Inflammatory macrophage treated with lipopolysaccharide for 4 hours (primary cell): ENCODE measurements at regions not wholly inside any gene's neighbourhood (a gene's known extent, or its start where the extent isn't known, plus 50 kb on each side); places are given as distances from the start of the nearest gene placed in this dataset.

Experiments used
- DNase-seq: peaks from one replicate; pipeline ENCODE4 v3.0.0-alpha.2; 2020

DNA sequence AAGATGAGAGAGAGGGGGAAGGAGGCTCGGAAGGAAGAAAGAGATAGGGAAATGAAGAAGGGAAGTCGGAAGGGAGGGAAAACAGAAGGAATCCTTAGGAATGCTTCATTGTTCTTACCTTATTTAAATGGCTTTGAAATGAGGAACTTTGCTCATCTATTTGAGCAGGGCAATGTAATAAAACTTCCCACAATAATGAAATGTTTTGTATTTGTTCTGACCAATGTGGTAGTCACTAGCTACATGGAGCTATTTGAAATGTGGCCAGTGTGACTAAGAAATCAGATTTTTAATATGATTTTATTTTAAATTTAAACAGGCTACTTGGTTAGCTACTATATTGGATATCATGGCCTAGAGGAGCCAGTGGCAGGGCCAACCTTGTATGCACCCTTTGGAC, 510.6 kb downstream of the HTR7 start:
- no peak for DNase-seq

- DNase-seq = no peak
Measured at GRCh38 chr10:90350122-90350521, 507.7 kb downstream of the HTR7 start.

- DNase-seq = no peak
Measured at GRCh38 chr10:90352288-90352687, 505.6 kb downstream of the HTR7 start.

- DNase-seq = no peak
Measured at GRCh38 chr10:90354914-90355313, 502.9 kb downstream of the HTR7 start.

GRCh38 chr10:90363799-90364483, 493.9 kb downstream of the HTR7 start:
- no peak for DNase-seq

DNA sequence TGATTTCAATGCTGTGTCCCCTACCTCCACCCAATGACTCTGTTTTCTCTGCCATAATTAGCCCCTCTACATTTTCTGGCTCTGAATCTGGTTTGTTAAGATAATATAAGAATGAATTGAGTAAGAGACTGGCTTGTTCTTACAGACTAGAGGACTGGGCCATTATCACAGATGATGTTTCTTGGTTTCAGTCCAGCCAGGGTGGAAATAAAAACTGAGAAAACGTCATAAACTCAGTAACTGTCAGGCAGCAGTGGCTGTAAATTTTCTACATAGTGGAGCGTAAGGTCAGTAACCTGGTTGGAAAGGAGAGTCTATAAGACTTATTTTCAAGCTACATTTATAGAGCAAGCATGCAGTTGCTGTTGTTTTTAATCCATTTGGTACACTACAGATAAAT, 485.4 kb downstream of the HTR7 start:
- DNase-seq = no peak

DNA sequence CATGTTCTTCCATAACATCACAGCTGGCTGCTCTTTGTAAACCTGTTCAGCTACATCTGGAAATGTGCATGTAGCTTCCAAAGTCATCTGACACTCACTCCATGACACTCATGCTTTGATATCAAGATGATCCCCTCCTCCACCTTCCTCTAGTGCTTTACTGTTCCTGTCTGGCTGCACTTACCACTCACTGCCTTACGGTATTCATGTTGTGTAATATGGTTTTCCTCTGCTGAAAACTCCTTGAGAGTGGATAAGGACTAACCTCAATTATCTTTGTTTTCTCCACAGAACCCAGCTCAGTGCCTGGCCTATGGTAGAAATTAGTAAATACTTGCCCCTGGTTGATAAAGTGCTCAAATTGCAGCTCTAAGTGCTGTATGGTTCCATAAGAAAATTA, 483.9 kb downstream of the HTR7 start:
- DNase-seq = no peak

DNA sequence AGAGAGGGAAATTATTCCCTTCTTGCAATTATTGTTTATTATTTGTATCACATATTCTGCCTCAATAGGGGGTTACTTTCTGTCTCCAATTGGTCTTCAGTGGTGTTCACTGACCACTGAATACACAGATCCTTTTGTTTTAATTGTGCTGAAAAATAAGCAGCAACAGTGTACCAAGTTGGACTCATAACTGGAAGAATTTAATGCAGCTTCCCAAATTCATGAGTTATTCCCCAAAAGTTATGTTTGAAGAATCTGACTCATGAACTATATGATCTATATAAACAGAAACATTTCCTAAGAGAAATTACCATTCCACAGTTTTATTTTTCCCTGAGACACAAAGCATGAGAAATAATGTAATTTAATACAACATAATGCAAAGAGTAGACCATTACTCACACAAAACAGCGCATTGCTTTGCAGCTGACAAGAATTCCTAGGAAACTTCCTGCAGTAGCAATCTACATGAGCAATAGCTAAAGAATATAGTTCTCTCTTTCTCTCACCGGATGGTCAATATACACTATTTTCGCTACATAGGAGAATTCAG, 479.2 kb downstream of the HTR7 start:
- no peak for DNase-seq

DNA sequence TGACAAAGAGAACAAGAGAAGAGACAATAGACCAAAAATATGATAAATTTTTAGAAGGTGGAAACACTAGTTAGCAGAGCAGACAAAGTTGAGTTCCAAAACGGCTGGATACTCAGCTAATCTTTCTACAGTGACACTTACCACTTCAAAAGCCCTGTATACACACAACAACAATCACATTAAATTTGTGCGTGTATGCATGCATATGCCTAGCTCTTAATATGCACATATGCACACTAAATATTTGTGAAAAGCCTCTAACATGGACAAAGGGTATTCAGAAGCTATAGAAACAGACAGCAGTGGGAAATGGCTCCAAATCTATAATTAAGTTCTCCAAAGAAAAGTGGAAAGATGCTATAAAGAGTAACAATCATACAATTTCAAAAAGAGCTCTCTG, 476.4 kb downstream of the HTR7 start:
- DNase-seq = no peak

- no peak for DNase-seq
Measured at GRCh38 chr10:90389876-90390275, 468.0 kb downstream of the HTR7 start.

- DNase-seq = no peak
Measured at GRCh38 chr10:90394311-90394710, 463.5 kb downstream of the HTR7 start.

- DNase-seq = no peak
Measured at GRCh38 chr10:90396721-90397120, 461.1 kb downstream of the HTR7 start.

DNA sequence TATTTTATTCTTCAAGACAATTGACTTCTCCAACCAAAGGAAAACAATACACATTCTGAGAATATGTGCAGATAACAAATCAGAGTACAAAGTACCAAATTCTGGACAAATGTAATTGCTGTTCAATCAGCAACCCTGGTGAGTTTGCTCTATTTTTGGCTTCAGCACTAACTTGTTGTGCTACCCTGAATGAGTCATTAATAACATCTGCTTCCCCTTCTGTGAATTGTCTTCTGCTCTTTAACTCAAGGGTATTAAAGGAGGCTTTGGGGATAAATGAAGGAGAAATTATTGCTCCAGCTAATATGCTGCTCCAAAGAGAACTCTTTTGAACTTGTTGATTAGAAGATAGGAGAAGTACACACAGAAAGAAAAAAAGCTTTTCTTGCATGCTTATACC, 459.3 kb downstream of the HTR7 start:
- DNase-seq = no peak

- no peak for DNase-seq
Measured at GRCh38 chr10:90399782-90400181, 458.1 kb downstream of the HTR7 start.

GRCh38 chr10:90403211-90404000, 454.4 kb downstream of the HTR7 start:
- no peak for DNase-seq

GRCh38 chr10:90407131-90407530, 450.7 kb downstream of the HTR7 start:
- DNase-seq = no peak

- no peak for DNase-seq
Measured at GRCh38 chr10:90407851-90408250, 450.0 kb downstream of the HTR7 start.

DNA sequence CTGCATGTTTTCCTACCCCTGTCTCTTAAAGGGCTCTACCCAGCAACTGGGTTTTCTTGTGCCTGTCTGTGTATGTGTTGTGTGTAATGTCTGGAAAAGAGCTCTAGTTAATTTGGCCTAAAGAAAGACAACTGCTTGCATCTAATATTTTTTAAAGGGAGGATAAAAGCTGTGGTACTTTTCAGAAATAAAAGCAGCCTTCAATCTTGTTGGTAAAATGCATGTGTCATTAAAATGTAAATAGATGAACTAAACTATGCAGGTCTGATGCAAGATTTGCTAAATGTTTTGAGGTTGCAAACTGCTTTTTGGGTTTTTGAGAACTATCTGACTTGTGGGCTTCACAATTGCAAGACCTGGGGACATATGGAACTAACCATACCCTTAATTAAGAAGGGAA, 445.3 kb downstream of the HTR7 start:
- DNase-seq = no peak

GRCh38 chr10:90413196-90413595, 444.6 kb downstream of the HTR7 start:
- DNase-seq = no peak

DNA sequence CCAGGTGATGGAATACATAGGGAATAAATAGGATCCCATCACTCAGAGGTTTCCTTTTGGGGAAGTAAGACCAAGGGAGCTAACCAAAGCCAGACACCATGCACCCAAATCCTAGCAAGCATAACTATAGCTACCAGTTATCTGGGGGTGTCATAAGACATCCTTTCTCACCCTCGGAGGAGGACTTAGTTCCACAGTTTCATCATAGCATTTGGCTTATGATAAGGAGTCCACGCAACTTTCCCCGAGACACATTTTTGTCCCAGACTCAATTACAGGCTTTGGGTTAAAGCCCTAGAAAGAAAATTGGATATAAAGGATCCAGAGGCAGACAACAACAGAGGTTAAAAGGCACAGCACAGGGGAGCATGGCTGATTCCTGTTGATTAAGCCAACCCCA, 442.9 kb downstream of the HTR7 start:
- DNase-seq = no peak

DNA sequence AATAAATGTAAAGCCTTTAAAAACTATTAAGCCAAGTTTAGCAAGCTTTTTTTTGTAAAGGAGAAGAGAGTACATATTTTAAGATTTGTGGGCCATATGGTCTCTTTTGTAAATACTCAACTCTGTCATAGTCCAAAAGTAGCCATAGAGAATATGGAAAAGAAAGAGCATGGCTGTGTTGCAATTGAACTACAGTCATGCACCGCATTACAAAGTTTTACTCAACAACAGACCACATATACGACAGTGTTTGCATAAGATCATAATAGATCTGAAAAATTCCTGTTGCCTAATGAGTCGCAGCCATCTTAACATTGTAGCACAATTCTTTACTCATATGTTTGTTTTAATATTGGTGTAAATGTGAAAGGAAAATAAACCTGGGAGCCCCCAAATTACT, 440.8 kb downstream of the HTR7 start:
- no peak for DNase-seq

GRCh38 chr10:90417476-90418210, 440.2 kb downstream of the HTR7 start:
- DNase-seq = no peak

- DNase-seq = no peak
Measured at GRCh38 chr10:90418869-90419652, 438.8 kb downstream of the HTR7 start.
